OCI-LY1 (cell line): ENCODE measurements at regions not wholly inside any gene's neighbourhood (a gene's known extent, or its start where the extent isn't known, plus 50 kb on each side); places are given as distances from the start of the nearest gene placed in this dataset.

Experiments used
- H2AFZ ChIP-seq: fragments of 200-600 bp; sonication (generic), shearing (Covaris generic); 2 replicates; pipeline ENCODE4 v1.6.0; 2014; ENCODE audit warnings: antibody characterized with exemption, mild to moderate bottlenecking, low read length
- H3F3A ChIP-seq: fragments of 200-600 bp; sonication (generic), shearing (Covaris generic); 2 replicates; pipeline ENCODE4 v1.6.0; 2014; ENCODE audit warnings: mild to moderate bottlenecking, antibody characterized with exemption, low read length, moderate library complexity; ENCODE audit not compliant: insufficient read depth
- H3K27ac ChIP-seq: fragments of 200-600 bp; sonication (generic); 2 replicates; pipeline ENCODE4 v1.5.1; 2014; ENCODE audit warnings: low read length, mixed run types, mild to moderate bottlenecking, low read depth; ENCODE audit not compliant: poor library complexity, severe bottlenecking
- H3K27me3 ChIP-seq: fragments of 200-600 bp; sonication (generic); 2 replicates; pipeline ENCODE4 v1.6.0; 2014; ENCODE audit warnings: antibody characterized with exemption, mild to moderate bottlenecking, low read length, moderate library complexity; ENCODE audit not compliant: insufficient read depth
- H3K36me3 ChIP-seq: fragments of 200-600 bp; sonication (generic); 2 replicates; pipeline ENCODE4 v1.6.1; 2014; ENCODE audit warnings: mild to moderate bottlenecking, antibody characterized with exemption, low read length, moderate library complexity, mixed read lengths; ENCODE audit not compliant: insufficient read depth
- H3K4me1 ChIP-seq: fragments of 200-600 bp; sonication (generic); 2 replicates; pipeline ENCODE4 v1.5.1; 2014; ENCODE audit warnings: mild to moderate bottlenecking, low read length, moderate library complexity; ENCODE audit not compliant: insufficient read depth, severe bottlenecking
- H3K4me2 ChIP-seq: fragments of 200-600 bp; sonication (generic), shearing (Covaris generic); 2 replicates; pipeline ENCODE4 v1.6.1; 2014; ENCODE audit warnings: low read length
- H3K4me3 ChIP-seq: fragments of 200-600 bp; sonication (generic); 2 replicates; pipeline ENCODE4 v1.5.1; 2014; ENCODE audit warnings: low read length, low read depth, mild to moderate bottlenecking, mixed read lengths; ENCODE audit not compliant: poor library complexity, severe bottlenecking
- H3K79me2 ChIP-seq: fragments of 200-600 bp; shearing (Covaris generic); 2 replicates; pipeline ENCODE4 v1.6.1; 2016; ENCODE audit warnings: mixed run types, low read length, mixed read lengths; ENCODE audit not compliant: insufficient read depth
- H3K9ac ChIP-seq: fragments of 200-600 bp; sonication (generic), shearing (Covaris generic); 2 replicates; pipeline ENCODE4 v1.6.1; 2014; ENCODE audit warnings: mild to moderate bottlenecking, low read length, mixed read lengths
- H3K9me2 ChIP-seq: fragments of 200-600 bp; sonication (generic), shearing (Covaris generic); 2 replicates; pipeline ENCODE4 v1.6.1; 2014; ENCODE audit warnings: low read depth, mild to moderate bottlenecking, low read length, mixed read lengths
- H3K9me3 ChIP-seq: fragments of 200-600 bp; shearing (Covaris generic); 2 replicates; pipeline ENCODE4 v1.6.1; 2014; ENCODE audit warnings: low read length, mixed read lengths
- H4K20me1 ChIP-seq: fragments of 200-600 bp; sonication (generic), shearing (Covaris generic); 2 replicates; pipeline ENCODE4 v1.6.0; 2016; ENCODE audit warnings: mild to moderate bottlenecking, low read length; ENCODE audit not compliant: insufficient read depth
- CTCF ChIP-seq: fragments of 200-600 bp; sonication (generic), shearing (Covaris generic); IDR thresholded peaks from 2 replicates; pipeline ENCODE4 v1.5.1; 2017; ENCODE audit warnings: mild to moderate bottlenecking, antibody characterized with exemption, low read length, moderate library complexity, mixed read lengths
- EZH2 ChIP-seq: fragments of 200-600 bp; sonication (generic), shearing (Covaris generic); IDR thresholded peaks from 2 replicates; pipeline ENCODE4 v1.8.0; 2017; ENCODE audit warnings: borderline replicate concordance, mixed run types, mild to moderate bottlenecking, antibody characterized with exemption, low read length, moderate library complexity, mixed read lengths

GRCh38 chr5:33146881-33147280 lies 293.9 kb upstream of the TARS1 start:
- TF ChIP-seq CTCF (no peak), EZH2 (no peak)
- H3K27ac ChIP-seq: no peak overlapping the region

GRCh38 chr5:33148076-33148513 lies 292.7 kb upstream of the TARS1 start:
- TF ChIP-seq CTCF (no peak), EZH2 (no peak)
- H3K4me2 ChIP-seq: no peak overlapping the region
- H3K27me3 ChIP-seq: no peaks in the 10 kb centered on the region
- H3K79me2 ChIP-seq: no peaks in the 10 kb centered on the region
- H3F3A ChIP-seq: no peaks in the 10 kb centered on the region
- no peaks in the 10 kb centered on the region for H3K9me2 ChIP-seq
- no peaks in the 10 kb centered on the region for H4K20me1 ChIP-seq
- no peaks in the 10 kb centered on the region for H3K9me3 ChIP-seq
- no peaks in the 10 kb centered on the region for H3K4me1 ChIP-seq
- H3K9ac ChIP-seq: no peak overlapping the region
- no peak overlapping the region for H2AFZ ChIP-seq
- no peak overlapping the region for H3K4me3 ChIP-seq
- no peaks in the 10 kb centered on the region for H3K36me3 ChIP-seq
- H3K27ac ChIP-seq: no peak overlapping the region

More at GRCh38 chr5:33146881-33147280, 293.9 kb upstream of the TARS1 start:
- no peaks in the 10 kb centered on the region for H3K36me3 ChIP-seq
- H3K9me3 ChIP-seq: no peaks in the 10 kb centered on the region
- no peaks in the 10 kb centered on the region for H4K20me1 ChIP-seq
- no peaks in the 10 kb centered on the region for H3K79me2 ChIP-seq
- no peak overlapping the region for H3K9ac ChIP-seq
- H3F3A ChIP-seq: no peaks in the 10 kb centered on the region
- no peak overlapping the region for H2AFZ ChIP-seq
- no peaks in the 10 kb centered on the region for H3K9me2 ChIP-seq
- no peak overlapping the region for H3K4me3 ChIP-seq
- H3K27me3 ChIP-seq: no peaks in the 10 kb centered on the region
- no peak overlapping the region for H3K4me2 ChIP-seq
- H3K4me1 ChIP-seq: no peaks in the 10 kb centered on the region

- TF ChIP-seq EZH2: no peak
- no peak for TF ChIP-seq CTCF
- H4K20me1 ChIP-seq: no peaks in the 10 kb centered on the region
- H3K79me2 ChIP-seq: no peaks in the 10 kb centered on the region
- no peaks in the 10 kb centered on the region for H3K4me1 ChIP-seq
- H3K9ac ChIP-seq: no peak overlapping the region
- H3K9me2 ChIP-seq: no peaks in the 10 kb centered on the region
- no peaks in the 10 kb centered on the region for H3K27me3 ChIP-seq
- H3K36me3 ChIP-seq: no peaks in the 10 kb centered on the region
- no peaks in the 10 kb centered on the region for H3F3A ChIP-seq
- no peak overlapping the region for H3K4me3 ChIP-seq
- no peak overlapping the region for H3K4me2 ChIP-seq
- H3K9me3 ChIP-seq: no peaks in the 10 kb centered on the region
- no peak overlapping the region for H2AFZ ChIP-seq
- no peak overlapping the region for H3K27ac ChIP-seq
Measured at GRCh38 chr5:33153372-33153771, 287.4 kb upstream of the TARS1 start.
